COLO668 (cell line): ENCODE measurements at regions not wholly inside any gene's neighbourhood (a gene's known extent, or its start where the extent isn't known, plus 50 kb on each side); places are given as distances from the start of the nearest gene placed in this dataset.
"Not testable (repeated sequence)": the region's sequence is repeated elsewhere in the genome, so short reads cannot be mapped to it uniquely, and the experiment has no call there.

Experiments
- DNase-seq: peaks from one replicate; lab custom pipeline; 2025; ENCODE audit not compliant: unreplicated experiment; lab: John Stamatoyannopoulos, UW

- DNase-seq, result no peak
These were observed 157.8 kb downstream of the PDCD6IP start for GRCh38 chr3:33956206-33956605.

DNA sequence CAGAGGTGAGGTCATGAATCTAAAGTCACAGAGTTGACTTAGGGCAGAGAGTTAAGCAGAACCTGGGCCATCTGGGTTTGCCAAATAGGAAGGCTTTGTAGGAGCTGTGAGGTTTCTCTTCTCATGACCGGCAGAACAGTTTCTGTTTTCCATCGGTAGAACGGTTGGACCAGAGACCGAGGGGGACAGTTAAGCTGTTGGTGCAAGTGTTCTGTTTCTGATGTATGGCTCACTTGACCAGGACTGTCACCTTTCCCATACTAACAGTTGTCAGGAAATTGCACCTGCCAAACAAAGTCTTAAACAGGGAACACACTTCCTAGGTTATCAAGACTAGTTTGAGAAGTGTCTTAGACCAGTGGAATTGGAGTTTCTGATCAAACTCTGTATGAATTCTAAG is 158.3 kb downstream of the PDCD6IP start:
- no peak for DNase-seq

DNA sequence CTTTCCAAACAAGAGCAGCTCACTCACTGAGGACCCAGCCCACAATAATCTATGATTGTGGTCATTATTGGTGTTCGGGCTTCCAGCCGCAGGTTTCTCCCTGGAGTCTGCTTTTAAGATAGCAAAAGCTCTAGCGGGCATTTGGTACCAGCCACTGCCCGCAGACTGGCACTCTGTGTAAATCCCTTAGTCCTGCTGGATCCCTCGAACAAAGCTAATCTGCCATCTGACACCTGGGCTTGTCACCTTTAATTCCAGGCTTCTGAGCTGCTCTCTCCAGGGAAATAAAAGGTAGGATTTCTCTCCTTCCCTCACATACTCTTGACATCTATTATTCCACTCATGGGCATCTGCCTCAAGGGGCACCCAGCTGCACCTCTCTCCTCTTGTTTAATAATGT is 158.7 kb downstream of the PDCD6IP start:
- DNase-seq, result no peak

GRCh38 chr3:33958661-33959060 is 160.2 kb downstream of the PDCD6IP start:
- no peak for DNase-seq

GRCh38 chr3:33962396-33962795 is 164.0 kb downstream of the PDCD6IP start:
- DNase-seq, result no peak

DNA sequence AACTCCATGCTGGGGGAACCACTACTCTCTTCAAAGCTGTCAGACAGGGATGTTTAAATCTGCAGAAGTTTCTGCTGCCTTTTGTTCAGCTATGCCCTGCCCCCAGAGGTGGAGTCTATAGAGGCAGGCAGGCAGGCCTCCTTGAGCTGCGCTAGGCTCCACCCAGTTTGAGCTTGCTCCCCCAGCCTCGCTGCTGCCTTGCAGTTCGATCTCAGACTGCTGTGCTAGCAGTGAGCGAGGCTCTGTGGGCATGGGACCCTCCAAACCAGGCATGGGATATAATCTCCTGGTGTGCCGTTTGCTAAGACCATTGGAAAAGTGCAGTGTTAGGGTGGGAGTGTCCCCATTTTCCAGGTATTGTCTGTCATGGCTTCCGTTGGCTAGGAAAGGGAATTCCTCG is 171.8 kb downstream of the PDCD6IP start:
- DNase-seq, result not testable (repeated sequence)

DNA sequence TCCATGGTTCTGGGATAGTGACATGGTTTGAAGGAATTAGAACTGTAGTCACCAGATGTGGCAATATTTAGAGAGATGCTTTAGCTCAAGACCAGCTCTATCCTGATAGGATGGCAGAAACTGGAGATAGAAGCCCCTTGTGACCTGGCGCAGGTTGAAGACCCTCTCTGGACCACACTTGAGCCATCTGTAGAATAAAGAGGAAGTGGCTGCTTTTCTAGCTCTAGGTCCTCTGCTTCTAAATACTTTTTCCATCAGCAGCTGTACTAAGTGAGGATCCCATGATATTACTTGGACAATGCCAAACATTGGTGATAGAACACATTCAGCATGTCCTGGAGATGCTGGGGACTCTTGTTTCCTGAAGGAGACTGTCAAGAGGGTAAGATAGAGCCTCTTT is 172.6 kb downstream of the PDCD6IP start:
- DNase-seq, result no peak

DNA sequence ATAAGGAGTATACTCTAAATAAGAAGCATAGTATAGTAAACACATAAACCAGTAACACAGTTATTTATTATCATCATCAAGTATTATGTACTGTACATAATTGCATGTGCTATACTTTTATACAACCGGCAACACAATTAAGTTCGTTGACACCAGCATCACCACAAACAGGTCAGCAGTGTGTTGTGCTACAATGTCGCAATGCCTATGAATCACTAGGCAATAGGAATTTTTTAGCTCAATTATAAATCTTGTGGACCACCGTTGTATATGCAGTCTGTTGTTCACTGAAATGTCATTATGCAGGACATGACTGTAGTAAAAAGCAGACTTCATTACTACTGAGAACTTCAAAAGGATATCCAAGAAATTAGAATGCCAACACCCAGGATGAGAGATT is 177.0 kb downstream of the PDCD6IP start:
- no peak for DNase-seq

DNA sequence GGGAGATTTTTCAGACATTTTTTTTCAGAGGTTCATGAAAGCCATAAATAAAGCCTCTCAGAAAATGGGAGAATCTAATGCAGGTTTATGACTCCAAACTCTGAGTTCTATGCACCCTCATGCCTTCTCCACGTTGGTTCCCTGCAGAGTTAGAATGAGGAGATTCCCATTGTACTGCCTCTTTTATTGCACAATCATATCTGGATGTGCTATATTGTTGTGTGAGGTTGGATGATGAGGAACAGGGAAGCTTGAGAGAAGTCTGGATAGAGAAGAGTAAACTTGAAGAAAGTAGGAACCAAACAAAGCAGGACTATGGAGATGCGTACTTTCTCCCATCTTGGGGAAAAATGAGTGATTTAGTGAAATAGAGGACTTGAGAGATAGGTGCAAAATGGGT is 178.8 kb downstream of the PDCD6IP start:
- no peak for DNase-seq

DNA sequence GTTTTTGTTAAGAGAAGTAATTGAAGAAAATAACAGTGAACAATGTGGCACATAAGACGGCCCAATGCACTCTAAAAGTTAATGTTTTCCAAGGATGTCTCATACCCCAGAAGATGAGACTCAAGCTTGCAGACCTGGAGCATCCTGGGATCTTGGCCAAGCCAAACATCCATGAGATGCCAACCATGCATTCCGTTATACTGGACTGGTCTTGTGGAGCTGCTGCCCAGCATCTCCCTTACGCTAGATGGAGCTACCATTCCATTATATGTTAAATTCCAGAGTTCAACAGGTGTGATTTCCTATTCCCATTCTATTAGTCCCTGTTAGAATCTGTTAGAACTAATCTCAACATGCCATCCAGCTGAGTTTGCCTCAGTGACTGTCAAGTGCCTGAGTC is 181.8 kb downstream of the PDCD6IP start:
- DNase-seq, result peak; percentile 0

GRCh38 chr3:33982269-33982798 is 183.9 kb downstream of the PDCD6IP start:
- DNase-seq, result no peak

DNA sequence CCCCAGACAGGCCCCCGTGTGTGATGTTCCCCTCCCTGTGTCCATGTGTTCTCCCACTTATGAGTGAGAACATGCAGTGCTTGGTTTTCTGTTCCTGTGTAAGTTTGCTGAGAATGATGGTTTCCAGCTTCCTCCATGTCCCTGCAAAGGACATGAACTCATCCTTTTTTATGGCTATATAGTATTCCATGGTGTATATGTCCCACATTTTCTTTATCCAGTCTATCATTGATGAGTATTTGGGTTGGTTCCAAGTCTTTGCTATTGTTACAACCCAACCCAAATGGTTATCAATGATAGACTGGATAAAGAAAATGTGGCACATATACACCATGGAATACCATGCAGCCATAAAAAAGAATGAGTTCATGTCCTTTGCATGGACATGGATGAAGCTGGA is 184.5 kb downstream of the PDCD6IP start:
- not testable (repeated sequence) for DNase-seq

- DNase-seq, result no peak
These were observed 190.8 kb downstream of the PDCD6IP start for GRCh38 chr3:33989229-33989628.

DNA sequence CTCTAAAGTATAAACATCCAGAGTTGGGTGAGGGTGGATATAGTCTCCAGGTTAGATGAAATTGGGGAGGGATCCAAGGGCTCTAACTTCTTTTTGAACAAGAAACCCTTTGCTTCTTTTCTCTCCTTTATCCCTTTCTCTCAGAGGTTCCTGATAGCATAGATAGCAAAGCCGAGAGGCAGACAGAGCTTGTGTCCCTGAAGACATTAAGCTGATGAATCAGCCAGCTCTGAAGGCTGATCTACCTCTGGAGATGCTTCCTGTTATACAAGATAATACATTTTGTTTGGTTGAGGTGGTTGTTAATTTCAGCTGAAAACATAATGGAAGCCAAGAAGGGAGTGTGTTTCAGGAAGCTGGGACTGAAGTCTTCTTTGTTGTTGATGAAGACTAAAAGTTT is 193.2 kb downstream of the PDCD6IP start:
- no peak for DNase-seq

- no peak for DNase-seq
These were observed 195.2 kb downstream of the PDCD6IP start for GRCh38 chr3:33993631-33994030.

- DNase-seq, result no peak
These were observed 196.1 kb downstream of the PDCD6IP start for GRCh38 chr3:33994568-33994967.

GRCh38 chr3:34000301-34000700 is 201.9 kb downstream of the PDCD6IP start:
- no peak for DNase-seq

- DNase-seq, result no peak
These were observed 202.6 kb downstream of the PDCD6IP start for GRCh38 chr3:34001022-34001421.

DNA sequence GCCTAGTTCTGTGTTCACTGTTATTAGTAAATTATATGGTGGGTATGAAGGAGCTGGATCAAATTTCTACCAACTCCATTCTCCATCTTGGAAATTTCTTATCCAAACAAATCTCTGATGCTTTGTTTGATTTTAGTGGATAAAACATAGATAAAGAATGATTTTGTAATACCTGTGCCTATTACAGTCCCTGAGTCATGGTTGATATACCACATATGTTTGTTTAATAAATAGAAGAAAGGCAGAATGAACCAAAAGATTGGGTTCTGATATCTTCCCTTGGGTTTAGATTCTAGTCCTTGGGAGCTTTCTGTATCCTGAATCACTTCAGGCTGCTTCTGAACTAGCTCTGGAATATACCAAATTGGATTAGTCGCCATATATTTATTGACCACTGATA is 203.6 kb downstream of the PDCD6IP start:
- no peak for DNase-seq

DNA sequence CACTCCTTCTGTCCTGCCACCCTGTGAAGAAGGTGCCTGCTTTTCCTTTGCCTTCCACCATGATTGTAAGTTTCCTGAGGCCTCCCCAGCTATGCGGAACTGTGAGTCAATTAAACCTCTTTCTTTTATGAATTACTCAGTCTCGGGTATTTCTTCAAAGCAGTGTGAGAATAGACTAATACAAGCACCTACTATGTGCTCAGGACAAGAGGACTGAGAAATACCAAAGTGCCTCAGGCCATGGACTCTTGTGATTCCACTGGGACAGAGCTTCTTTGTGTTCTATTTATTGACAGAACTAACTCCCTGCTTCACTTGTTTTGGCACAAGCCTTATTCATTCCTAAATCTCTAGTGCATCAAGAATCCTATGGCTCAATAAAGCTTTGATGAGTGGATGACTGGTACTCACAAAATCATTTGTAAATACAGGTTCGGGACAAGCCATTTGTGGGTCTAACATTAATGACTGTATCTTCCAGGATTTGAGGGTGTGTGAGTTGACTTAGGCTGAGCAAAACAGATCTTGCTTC is 204.2 kb downstream of the PDCD6IP start:
- DNase-seq, result no peak

DNA sequence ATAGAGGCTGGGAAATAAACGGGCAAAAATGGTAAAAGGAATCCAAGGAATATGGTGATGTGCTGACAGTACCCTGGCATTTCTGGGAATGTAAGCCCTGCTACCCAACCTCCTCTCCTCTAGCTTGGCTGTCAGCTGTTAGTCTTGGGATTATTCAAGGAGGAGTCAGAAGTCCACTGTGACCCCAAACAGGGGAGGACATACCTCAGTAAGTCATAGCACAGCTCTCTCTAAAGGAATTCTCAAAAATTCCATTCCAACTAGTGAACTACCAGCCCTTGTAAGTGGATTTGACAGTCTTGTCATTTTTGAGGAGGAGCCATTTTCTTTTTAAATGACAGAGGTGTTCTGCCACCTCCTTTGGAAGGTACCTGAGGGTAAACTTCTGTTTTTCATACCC is 207.5 kb downstream of the PDCD6IP start:
- no peak for DNase-seq

GRCh38 chr3:34008191-34008590 is 209.8 kb downstream of the PDCD6IP start:
- DNase-seq, result no peak
